GM10266 (cell line): ENCODE measurements at regions not wholly inside any gene's neighbourhood (a gene's known extent, or its start where the extent isn't known, plus 50 kb on each side); places are given as distances from the start of the nearest gene placed in this dataset.

Experiments used
- DNase-seq: peaks from one replicate; pipeline ENCODE4 v3.0.0; 2012; ENCODE audit errors: extremely low spot score
- CTCF ChIP-seq: IDR thresholded peaks from 2 replicates; pipeline ENCODE4 v1.5.1; 2012; ENCODE audit warnings: mild to moderate bottlenecking, low read depth; ENCODE audit not compliant: control insufficient read depth, insufficient read depth; ENCODE audit errors: missing control alignments

GRCh38 chr13:104105418-104106355 is 1039.5 kb upstream of the SLC10A2 start:
- no peak for TF ChIP-seq CTCF
- DNase-seq, result no peak

- no peak for TF ChIP-seq CTCF
- DNase-seq, result no peak
These were observed 1033.5 kb upstream of the SLC10A2 start for GRCh38 chr13:104099750-104100149.

GRCh38 chr13:104098421-104098820 is 1032.2 kb upstream of the SLC10A2 start:
- no peak for DNase-seq
- TF ChIP-seq CTCF, result no peak

- no peak for DNase-seq
- no peak for TF ChIP-seq CTCF
These were observed 1020.5 kb upstream of the SLC10A2 start for GRCh38 chr13:104086759-104087158.

- no peak for TF ChIP-seq CTCF
- DNase-seq, result no peak
These were observed 1020.0 kb upstream of the SLC10A2 start for GRCh38 chr13:104086210-104086609.

GRCh38 chr13:104085611-104086010 is 1019.4 kb upstream of the SLC10A2 start:
- no peak for TF ChIP-seq CTCF
- no peak for DNase-seq

GRCh38 chr13:104074326-104074725 is 1008.1 kb upstream of the SLC10A2 start:
- no peak for DNase-seq
- no peak for TF ChIP-seq CTCF
